ENCODE measurements at regions not wholly inside any gene's neighbourhood (a gene's known extent, or its start where the extent isn't known, plus 50 kb on each side); places are given as distances from the start of the nearest gene placed in this dataset.

GRCh38 chr21:25280061-25280460, 327.2 kb downstream of the MRPL39 start:
- Histone ChIP-seq H3K9me3 (ENCODE audit: control insufficient read depth in 4 of 4, low read length in 3 of 4) (no peaks in the 10 kb centered on the region), H3K4me3 (ENCODE audit: low read depth in 1 of 3, low read length in 3 of 3) (no peak overlapping the region), H3K27ac (ENCODE audit: low read depth in 1 of 2, low read length in 2 of 2) (no peak overlapping the region), H3K4me1 (ENCODE audit: control insufficient read depth in 4 of 4, insufficient read depth in 4 of 4, low read length in 3 of 4) (no peaks in the 10 kb centered on the region), H3K9ac (ENCODE audit: low read depth in 1 of 2, low read length in 2 of 2) (no peak overlapping the region), H3K36me3 (ENCODE audit: control insufficient read depth in 4 of 4, insufficient read depth in 3 of 4, low read depth in 1 of 4, low read length in 3 of 4) (no peaks in the 10 kb centered on the region), H3K27me3 (ENCODE audit: control insufficient read depth in 4 of 4, insufficient read depth in 4 of 4, low read length in 3 of 4) (peaks cover 0 to 2% (median 0%) of the 10 kb centered on the region in 4 donors)
- no peak for DNase-seq (ENCODE audit: low spot score)
- WGBS: 43% methylated on average over 1 of the region's 1 CpG
- no peak for TF ChIP-seq HNF4A (conservative IDR thresholded peaks at IDR 0.05)
- TF ChIP-seq RXRA (IDR thresholded peaks at IDR 0.05): no peak
- TF ChIP-seq YY1 (IDR thresholded peaks at IDR 0.05): no peak
- no peak for TF ChIP-seq SP1 (IDR thresholded peaks at IDR 0.05)
- TF ChIP-seq RAD21 (IDR thresholded peaks at IDR 0.05): no peak
- TF ChIP-seq REST (IDR thresholded peaks at IDR 0.05): no peak
- TF ChIP-seq HNF4G (IDR thresholded peaks at IDR 0.05): no peak
- no peak for TF ChIP-seq ATF3 (IDR thresholded peaks at IDR 0.05)
- TF ChIP-seq TAF1 (conservative IDR thresholded peaks at IDR 0.05): no peak
- no peak for TF ChIP-seq JUND (IDR thresholded peaks at IDR 0.05)
- TF ChIP-seq CTCF (IDR thresholded peaks at IDR 0.05; ENCODE audit: low read depth, low read length, missing input control): no peak
- no peak for TF ChIP-seq GABPA (IDR thresholded peaks at IDR 0.05 in 1 of 2, conservative IDR thresholded peaks at IDR 0.05 in 1 of 2)
- no peak for TF ChIP-seq MAX (IDR thresholded peaks at IDR 0.05)
- no peak for TF ChIP-seq NR2F2 (IDR thresholded peaks at IDR 0.05)
- no peak for TF ChIP-seq ZBTB33 (IDR thresholded peaks at IDR 0.05)
- TF ChIP-seq EGR1 (IDR thresholded peaks at IDR 0.05; ENCODE audit: low read depth in 2 of 2): no peak
- TF ChIP-seq FOXA1 (IDR thresholded peaks at IDR 0.05): no peak

- TF ChIP-seq FOXA2 (IDR thresholded peaks at IDR 0.05): no peak
- no peak for TF ChIP-seq ATF3 (IDR thresholded peaks at IDR 0.05)
- no peak for TF ChIP-seq EGR1 (IDR thresholded peaks at IDR 0.05; ENCODE audit: low read depth in 2 of 2)
- TF ChIP-seq RXRA (IDR thresholded peaks at IDR 0.05): no peak
- TF ChIP-seq MAX (IDR thresholded peaks at IDR 0.05): no peak
- TF ChIP-seq REST (IDR thresholded peaks at IDR 0.05): no peak
- no peak for TF ChIP-seq CTCF (IDR thresholded peaks at IDR 0.05; ENCODE audit: low read depth, low read length, missing input control)
- no peak for TF ChIP-seq YY1 (IDR thresholded peaks at IDR 0.05)
- H3K27me3 ChIP-seq (ENCODE audit: control insufficient read depth in 4 of 4, insufficient read depth in 4 of 4, low read length in 3 of 4): peaks cover 0 to 4% (median 0%) of the 10 kb centered on the region in 4 donors
- H3K27ac ChIP-seq (ENCODE audit: low read depth in 1 of 2, low read length in 2 of 2): no peak overlapping the region
- DNase-seq (ENCODE audit: low spot score): no peak
- no peaks in the 10 kb centered on the region for H3K9me3 ChIP-seq (ENCODE audit: control insufficient read depth in 4 of 4, low read length in 3 of 4)
- no peak overlapping the region for H3K4me3 ChIP-seq (ENCODE audit: low read depth in 1 of 3, low read length in 3 of 3)
- no peak overlapping the region for H3K9ac ChIP-seq (ENCODE audit: low read depth in 1 of 2, low read length in 2 of 2)
- H3K36me3 ChIP-seq (ENCODE audit: control insufficient read depth in 4 of 4, insufficient read depth in 3 of 4, low read depth in 1 of 4, low read length in 3 of 4): no peaks in the 10 kb centered on the region
- H3K4me1 ChIP-seq (ENCODE audit: control insufficient read depth in 4 of 4, insufficient read depth in 4 of 4, low read length in 3 of 4): no peaks in the 10 kb centered on the region
- WGBS: 51% methylated on average over 1 of the region's 1 CpG
Measured at GRCh38 chr21:25273959-25274358, 333.3 kb downstream of the MRPL39 start.
